ENCODE measurements at regions not wholly inside any gene's neighbourhood (a gene's known extent, or its start where the extent isn't known, plus 50 kb on each side); places are given as distances from the start of the nearest gene placed in this dataset.

- TF ChIP-seq CTCF (conservative IDR thresholded peaks at IDR 0.05; ENCODE audit: low read length) (no peak), EZH2phosphoT487 (IDR thresholded peaks at IDR 0.05; ENCODE audit: borderline replicate concordance, low read depth, low read length) (no peak)
These were observed 553.0 kb downstream of the CD109 start for GRCh38 chr6:74248966-74249365.
